Adrenal gland (tissue), 5 donors: ENCODE measurements at regions not wholly inside any gene's neighbourhood (a gene's known extent, or its start where the extent isn't known, plus 50 kb on each side); places are given as distances from the start of the nearest gene placed in this dataset.

Experiments
- POLR2A ChIP-seq, 2 donors: fragments of 450-650 bp; IDR thresholded peaks; one replicate each; pipeline ENCODE4 v1.6.1; 2017; ENCODE audit warnings: antibody characterized with exemption in 2 of 2, mild to moderate bottlenecking in 2 of 2, moderate library complexity in 1 of 2
- TF ChIP-seq, protein P1 (sequence below), 6 experiments: fragments of 450-650 bp in 4 of 6; fragments of 200-600 bp in 2 of 6; sonication (generic) in 1 of 6; IDR thresholded peaks; 1 replicate in 5 of 6; 2 replicates in 1 of 6; pipeline versions ENCODE4 v1.5.1 to v1.8.0; 2016 to 2021; ENCODE audit warnings: antibody characterized with exemption in 6 of 6, mild to moderate bottlenecking in 2 of 6, moderate library complexity in 1 of 6
- donor health status: DM: no; HTN: no; CAD: no.

DNA sequence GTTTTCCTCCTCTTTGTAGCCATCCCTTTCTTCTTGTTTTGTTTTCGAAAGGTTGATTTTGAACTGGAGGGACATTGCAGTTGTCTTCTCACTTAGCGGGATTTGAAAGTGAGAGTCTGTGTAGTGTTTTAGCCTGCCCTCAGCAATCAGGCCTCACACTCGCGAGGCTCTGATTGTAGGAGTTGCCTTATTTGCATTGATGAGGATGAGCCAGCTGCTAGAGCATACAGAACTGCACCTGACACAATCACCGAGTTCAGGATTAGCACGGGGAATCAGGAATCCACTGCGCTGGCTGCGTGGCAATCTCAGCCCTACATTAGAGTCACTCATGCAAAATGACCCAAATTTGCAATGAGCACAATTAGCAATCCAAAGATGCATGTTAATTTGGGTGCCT lies 122.5 kb upstream of the TMEM161B start:
- TF ChIP-seq, protein P1, sequence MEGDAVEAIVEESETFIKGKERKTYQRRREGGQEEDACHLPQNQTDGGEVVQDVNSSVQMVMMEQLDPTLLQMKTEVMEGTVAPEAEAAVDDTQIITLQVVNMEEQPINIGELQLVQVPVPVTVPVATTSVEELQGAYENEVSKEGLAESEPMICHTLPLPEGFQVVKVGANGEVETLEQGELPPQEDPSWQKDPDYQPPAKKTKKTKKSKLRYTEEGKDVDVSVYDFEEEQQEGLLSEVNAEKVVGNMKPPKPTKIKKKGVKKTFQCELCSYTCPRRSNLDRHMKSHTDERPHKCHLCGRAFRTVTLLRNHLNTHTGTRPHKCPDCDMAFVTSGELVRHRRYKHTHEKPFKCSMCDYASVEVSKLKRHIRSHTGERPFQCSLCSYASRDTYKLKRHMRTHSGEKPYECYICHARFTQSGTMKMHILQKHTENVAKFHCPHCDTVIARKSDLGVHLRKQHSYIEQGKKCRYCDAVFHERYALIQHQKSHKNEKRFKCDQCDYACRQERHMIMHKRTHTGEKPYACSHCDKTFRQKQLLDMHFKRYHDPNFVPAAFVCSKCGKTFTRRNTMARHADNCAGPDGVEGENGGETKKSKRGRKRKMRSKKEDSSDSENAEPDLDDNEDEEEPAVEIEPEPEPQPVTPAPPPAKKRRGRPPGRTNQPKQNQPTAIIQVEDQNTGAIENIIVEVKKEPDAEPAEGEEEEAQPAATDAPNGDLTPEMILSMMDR (IDR thresholded peaks at IDR 0.05) = no peak
- TF ChIP-seq POLR2A (IDR thresholded peaks at IDR 0.05) = no peak
